GM18951 (cell line): ENCODE measurements at regions not wholly inside any gene's neighbourhood (a gene's known extent, or its start where the extent isn't known, plus 50 kb on each side); places are given as distances from the start of the nearest gene placed in this dataset.

Source experiments
- POLR2A ChIP-seq: IDR thresholded peaks from 4 replicates; pipeline ENCODE4 v1.6.1; 2011; ENCODE audit warnings: mild to moderate bottlenecking; ENCODE audit not compliant: insufficient read length, insufficient read depth; ENCODE audit errors: extremely low read depth
- in situ Hi-C: fragments of 300-500 bp; cut with MboI; formaldehyde crosslinking; loops from one replicate; pipeline ENCODE4 v1.12.0; 2022; ENCODE audit warnings: low sequenced_read_pairs, mixed read lengths, inconsistent platforms; ENCODE audit not compliant: unreplicated experiment

DNA sequence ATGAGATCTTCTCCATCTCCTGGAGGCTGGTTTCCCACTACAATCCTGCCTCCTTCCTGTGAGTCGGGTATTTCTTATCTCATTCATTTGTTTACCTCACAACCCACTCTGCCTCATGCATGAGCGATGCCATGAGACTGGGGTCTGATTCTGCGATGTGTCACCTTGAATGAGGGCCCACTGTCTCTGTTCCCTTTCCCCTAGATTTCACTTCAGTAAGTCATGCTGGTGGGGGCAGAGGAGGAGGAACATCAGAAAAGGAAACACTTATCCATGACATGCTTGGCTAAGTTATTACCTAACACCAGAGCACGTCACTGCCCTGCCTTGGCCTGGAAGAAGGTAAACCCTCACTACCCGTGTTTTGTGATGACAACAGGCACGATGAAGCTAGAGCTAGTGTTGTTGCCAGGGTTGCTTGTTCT, 337.4 kb upstream of the PRDM1 start:
- no peak for TF ChIP-seq POLR2A
- in situ Hi-C loops: loop anchor here (25.0 kb wide), 1 partner anchor 261 kb away; no protein-coding TSS in a partner anchor

DNA sequence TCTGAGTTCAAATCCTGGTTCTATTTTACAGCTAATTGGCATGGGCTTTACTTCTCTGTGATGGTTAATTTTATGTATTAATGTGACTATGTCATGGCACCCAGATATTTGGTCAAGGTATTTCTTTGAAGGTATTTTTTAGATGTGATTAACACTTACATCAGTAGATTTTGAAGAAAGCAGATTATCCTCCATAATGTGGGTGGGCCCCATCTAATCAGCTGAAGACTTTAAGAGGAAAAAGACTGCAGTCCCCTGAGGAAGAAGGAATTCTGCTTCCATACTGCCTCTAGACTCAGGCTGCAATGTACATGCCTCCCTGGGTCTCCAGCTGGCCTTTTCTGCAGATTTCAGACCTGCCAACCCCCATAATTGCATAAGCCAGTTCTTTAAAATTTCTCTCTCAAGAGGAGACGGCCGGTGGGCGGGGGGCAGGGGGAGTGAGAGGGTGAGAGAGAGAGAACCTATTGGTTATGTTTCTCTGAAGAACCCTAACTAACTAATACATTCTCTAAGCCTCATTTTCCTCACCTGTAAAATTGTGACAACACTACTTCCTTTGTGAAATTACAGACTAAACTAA, 338.2 kb upstream of the PRDM1 start:
- TF ChIP-seq POLR2A: no peak
- in situ Hi-C loops: loop anchor here (25.0 kb wide), 1 partner anchor 261 kb away; no protein-coding TSS in a partner anchor

DNA sequence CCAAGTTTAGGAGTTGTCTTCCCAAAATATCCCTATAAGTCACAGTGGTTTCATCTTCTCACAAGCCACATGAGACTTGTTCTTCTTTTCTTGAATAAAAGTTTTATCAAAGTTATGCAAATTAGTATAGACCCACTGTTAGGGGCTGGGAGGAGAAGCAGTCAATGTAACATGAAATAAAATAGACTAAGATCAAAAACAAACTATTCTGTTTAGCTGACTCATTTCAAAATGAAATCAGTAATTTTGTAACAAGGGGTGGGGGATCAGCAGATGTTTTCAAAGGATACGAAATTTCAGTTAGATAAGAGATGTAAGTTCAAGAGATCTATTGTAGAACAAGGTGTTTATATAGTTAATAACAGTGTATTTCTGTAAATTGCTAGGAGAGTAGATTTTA, 339.6 kb upstream of the PRDM1 start:
- no peak for TF ChIP-seq POLR2A
- in situ Hi-C loops: loop anchor here (25.0 kb wide), 1 partner anchor 259 kb away; no protein-coding TSS in a partner anchor

DNA sequence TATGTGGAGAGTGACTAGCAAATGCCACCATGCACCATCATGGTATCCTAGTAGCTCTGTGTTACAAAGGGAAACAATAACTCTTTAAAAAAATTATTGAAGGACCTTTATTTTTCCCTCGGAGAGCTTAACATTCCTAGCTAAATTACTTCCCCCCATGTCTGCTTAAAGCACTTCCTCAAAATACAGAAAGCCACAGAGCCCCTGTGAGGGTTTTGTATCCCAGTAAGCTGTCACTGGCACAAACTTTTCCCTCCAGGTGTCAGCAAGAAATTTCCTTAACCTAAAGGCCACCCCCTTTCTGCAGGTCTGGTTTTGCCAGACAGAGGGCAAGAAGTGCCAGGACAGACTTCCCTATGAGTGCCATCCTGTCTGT, 340.0 kb upstream of the PRDM1 start:
- no peak for TF ChIP-seq POLR2A
- in situ Hi-C loops: loop anchor here (25.0 kb wide), 1 partner anchor 259 kb away; no protein-coding TSS in a partner anchor

DNA sequence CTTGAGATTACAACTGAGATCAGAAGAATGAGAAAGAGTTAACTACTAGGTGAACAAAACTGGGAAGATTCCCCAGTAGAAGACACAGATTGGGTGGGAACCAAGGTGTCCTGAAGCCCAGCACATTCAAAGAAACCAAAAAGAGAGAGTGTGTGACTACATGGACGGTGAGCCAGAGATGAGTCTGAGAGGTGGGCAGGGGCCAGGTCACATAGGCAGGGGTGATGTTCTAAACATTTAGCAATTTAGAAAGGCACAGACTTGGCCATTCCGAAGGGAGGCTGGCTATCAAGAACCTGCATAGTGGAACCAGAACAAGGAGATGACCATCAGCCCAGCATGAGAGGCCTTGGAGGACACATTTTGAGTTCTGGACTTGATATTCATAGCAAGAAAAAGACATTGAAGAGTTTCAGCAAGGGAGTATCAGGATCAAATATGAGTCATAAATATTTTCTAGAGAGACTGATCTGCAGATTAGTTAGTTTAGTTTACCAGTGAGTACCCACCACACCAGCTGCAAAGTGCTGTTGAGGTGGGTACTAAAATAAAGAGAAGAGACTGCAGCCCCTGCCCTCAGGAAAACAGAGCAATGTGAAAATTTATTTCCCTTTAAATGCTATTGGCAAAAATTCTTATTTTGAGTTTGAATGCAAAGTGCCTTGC, 340.5 kb upstream of the PRDM1 start:
- TF ChIP-seq POLR2A: no peak

DNA sequence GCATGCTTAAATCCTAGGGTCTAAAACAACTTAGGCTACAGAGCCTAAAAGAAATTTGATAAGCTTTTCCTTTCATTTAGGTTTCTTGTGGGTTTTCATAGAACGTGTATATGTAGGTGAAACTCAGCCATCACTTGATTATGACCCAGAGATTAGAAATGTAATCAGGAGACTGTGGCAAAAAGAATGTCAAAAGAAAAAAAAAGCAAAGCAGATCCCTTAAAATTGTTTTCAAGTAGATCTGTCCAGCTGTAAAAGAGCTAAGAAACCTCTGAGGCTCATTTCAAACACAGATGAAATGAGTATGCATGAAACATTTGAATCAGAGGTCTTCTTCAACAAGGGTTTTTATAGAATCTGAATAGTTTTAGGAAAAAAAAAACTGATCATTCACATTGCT, 341.3 kb upstream of the PRDM1 start:
- in situ Hi-C loops: loop anchor here (25.0 kb wide), 1 partner anchor 258 kb away; no protein-coding TSS in a partner anchor
- TF ChIP-seq POLR2A: no peak

More for the DNA sequence above, 340.5 kb upstream of the PRDM1 start:
- in situ Hi-C loops: loop anchor here (25.0 kb wide), 1 partner anchor 258 kb away; no protein-coding TSS in a partner anchor

DNA sequence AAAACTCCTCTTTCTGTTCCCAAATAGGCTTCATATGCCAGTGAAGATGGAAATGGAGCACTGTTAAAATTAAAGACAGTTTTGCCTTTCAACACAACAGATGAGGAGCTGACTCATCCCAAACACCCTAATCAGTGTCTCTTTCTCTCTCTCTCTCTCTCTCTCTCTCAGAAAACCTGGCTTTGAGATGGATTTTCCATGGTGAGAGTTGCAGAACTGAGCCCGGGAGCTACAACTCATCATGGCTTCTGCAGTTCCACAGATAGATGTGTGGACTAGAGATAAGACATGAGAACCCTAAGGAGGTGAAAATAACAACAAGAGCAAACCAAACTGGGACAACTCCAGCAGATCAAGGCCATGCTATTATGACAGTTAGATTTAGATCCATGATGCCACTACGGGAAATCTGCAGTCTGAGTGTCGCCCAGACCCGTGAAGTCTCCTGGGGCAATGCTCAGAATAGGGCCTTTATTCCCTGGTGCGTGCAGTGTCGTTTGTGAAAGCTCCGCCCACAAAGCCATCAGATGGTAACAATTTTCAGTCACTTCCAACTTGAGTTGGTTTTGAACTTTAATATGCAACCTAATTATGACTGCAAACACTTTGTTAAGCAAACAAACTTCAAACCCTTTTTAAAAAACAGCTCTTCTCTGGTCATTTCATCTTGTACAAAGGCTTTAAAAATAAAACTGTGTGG, 338.2 kb upstream of the PREP start:
- TF ChIP-seq POLR2A: no peak
- in situ Hi-C loops: loop anchor here (25.0 kb wide), 1 partner anchor 254 kb away; no protein-coding TSS in a partner anchor

DNA sequence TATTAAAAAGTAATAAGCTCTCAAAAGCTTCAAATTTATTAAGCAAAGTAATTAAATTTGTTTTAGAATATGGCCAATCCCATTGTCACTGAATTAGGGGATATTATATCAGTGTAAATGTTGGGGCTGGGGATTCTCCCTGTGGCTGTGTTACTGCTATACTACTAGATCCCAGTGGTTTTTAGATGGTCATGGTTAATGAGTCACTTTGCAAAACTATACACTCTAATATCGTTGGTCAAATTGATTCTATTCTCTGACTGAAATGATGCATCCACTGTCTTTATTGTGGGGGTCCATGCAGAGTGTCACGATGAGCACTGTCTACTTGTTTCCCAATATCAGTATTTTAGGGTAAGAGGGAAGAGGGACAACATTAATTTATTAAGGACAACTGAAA, 336.9 kb upstream of the PREP start:
- TF ChIP-seq POLR2A: no peak
- in situ Hi-C loops: loop anchor here (25.0 kb wide), 1 partner anchor 252 kb away; no protein-coding TSS in a partner anchor

DNA sequence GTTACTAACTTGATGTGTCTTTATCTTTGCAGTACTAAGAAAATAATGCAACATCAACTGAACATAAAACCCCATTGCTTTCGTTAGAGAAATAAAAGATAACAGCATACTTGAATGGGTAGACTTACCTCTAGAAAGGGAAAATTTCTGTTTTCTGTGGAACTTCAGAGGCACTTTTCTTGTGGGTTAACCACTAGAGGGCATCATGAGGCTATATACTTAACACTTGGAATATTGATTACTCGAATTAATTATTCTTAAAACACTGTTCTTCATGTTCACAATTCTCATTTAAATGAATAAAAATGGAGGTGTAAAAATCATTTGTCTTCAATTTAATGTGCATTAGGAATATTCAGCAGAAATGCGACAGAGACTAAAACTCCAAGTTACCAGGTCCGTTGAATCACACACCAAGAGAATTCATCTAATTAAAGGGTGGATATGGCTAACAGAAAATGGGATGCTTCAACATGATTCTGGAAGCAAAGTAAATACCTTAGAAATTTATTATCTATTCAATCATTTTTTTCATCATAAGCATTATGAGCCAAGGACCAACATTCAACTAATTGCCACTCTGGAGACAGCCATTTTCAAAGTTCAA, 330.8 kb upstream of the PREP start:
- in situ Hi-C loops: loop anchor here (25.0 kb wide), 1 partner anchor 246 kb away; no protein-coding TSS in a partner anchor
- TF ChIP-seq POLR2A: no peak

DNA sequence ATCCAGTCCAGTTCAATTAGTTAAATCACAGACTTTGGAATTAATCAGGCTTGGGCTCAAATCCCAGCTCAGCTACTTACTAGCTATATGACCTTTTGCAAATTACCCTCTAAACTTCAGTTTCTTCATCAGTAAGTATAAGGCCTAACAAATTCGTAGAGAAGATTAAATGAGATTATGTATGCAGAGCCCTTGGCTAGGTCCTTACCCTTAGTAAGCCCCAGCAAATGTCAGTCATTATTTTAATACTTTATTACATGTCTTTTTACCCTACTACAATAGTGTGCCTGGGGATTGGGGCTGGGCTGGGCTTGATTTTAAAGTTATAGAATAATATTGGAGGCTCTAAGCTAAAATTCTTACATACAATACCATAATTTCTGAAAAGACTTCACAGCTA, 326.1 kb upstream of the PREP start:
- in situ Hi-C loops: loop anchor here (25.0 kb wide), 1 partner anchor 242 kb away; no protein-coding TSS in a partner anchor
- TF ChIP-seq POLR2A: no peak

DNA sequence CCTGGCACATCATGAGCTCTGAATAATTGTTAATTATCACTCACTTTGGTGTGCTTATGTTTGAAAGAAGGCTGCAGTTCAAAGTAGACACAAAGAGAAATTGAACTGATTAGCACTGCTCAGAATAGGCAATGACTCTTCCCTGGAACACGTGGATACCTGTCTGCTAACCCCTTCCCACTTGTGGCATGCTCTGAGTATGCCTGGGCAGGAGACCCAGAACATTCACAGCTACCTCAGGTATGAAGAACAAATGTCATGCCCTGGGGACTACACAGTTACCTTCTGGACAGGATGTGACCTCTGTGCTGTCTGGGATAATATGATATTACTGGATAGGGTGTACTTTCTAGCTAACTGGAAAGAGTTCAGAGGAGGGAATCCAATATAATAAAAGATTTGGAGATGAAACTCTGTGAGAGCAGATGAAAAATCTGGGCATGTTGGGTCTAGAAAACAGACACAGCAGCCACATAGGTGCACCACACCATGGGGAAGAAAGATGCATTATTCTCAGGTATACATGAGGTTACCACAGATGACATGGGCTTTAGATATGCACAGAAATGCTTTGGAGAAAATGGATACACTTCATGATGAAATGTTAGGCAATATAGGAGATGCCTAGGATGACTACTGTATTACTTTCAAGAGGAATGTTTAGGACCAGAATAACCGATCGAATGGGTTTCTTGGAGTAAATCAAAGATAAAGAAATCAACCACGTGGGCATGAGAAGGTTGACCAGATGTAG, 324.2 kb upstream of the PREP start:
- in situ Hi-C loops: loop anchor here (25.0 kb wide), 1 partner anchor 240 kb away; no protein-coding TSS in a partner anchor
- no peak for TF ChIP-seq POLR2A

DNA sequence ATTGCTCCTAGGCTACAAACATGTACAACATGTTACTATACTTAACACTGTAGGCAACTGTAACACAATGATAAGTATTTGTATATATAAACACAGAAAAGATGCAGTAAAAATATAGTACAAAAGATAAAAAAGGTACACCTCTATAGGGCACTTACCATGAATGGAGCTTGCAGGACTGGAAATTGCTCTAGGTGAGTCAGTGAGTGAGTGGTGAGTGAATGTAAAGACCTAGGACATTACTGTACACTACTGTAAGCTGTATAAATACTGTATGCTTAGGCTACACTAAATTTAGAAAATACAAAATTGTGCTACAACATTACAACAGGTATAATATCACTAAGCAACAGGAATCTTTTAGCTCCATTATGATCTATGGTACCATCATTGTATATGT, 312.0 kb upstream of the PREP start:
- TF ChIP-seq POLR2A: no peak
- in situ Hi-C loops: no loop called here

DNA sequence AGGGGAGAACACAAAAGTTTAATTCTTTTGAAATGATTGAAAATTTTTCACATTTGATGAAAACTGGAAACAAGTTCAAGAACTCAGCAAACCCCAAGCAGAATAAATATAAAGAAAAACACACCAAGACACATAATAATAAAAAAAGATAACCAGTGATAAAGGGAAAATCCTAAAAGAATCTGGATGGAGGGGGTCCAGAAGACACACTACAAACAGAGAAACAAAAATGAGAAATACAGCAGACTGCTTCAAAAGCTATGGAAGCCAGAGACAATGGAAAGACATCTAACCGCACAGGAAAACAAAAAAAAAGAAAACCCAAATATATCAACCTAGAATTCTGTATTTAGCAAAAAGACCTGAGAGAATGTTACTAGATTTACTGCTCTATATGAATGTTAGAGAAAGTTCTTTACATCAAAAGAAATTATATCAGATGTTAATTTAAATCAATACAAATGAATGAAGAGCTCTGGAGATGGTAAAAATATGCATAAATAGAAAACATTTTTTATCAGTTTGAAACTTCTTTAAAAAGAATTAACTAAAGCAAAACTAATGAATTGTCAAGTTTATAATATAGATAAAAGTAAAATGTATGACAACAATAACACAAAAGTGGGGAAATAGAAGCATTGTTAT, 310.7 kb upstream of the PREP start:
- in situ Hi-C loops: no loop called here
- TF ChIP-seq POLR2A: no peak
